Vagina (tissue), 2 donors: ENCODE measurements at regions not wholly inside any gene's neighbourhood (a gene's known extent, or its start where the extent isn't known, plus 50 kb on each side); places are given as distances from the start of the nearest gene placed in this dataset.

Source experiments
- CTCF ChIP-seq, 3 experiments: fragments of 450-650 bp in 2 of 3; fragments of 200-600 bp in 1 of 3; sonication (generic) in 1 of 3; IDR thresholded peaks; one replicate each; pipeline ENCODE4 v1.5.1; 2017 to 2019; ENCODE audit warnings: antibody characterized with exemption in 3 of 3, mild to moderate bottlenecking in 2 of 3, moderate library complexity in 2 of 3
- POLR2A ChIP-seq, 2 donors: fragments of 450-650 bp; IDR thresholded peaks; one replicate each; pipeline ENCODE4 v1.6.1; 2017; ENCODE audit warnings: antibody characterized with exemption in 2 of 2, mild to moderate bottlenecking in 2 of 2, moderate library complexity in 2 of 2
- POLR2AphosphoS5 ChIP-seq, 2 donors: sonication (generic); formaldehyde crosslinking; IDR thresholded peaks; one replicate each; pipeline ENCODE4 v1.9.0; 2017; ENCODE audit warnings: antibody characterized with exemption in 2 of 2, mild to moderate bottlenecking in 2 of 2, low read depth in 1 of 2; ENCODE audit not compliant: insufficient read depth in 1 of 2

GRCh38 chr3:193023218-193023617, 105.6 kb upstream of the MB21D2 start:
- no peak for TF ChIP-seq CTCF (IDR thresholded peaks at IDR 0.05)
- TF ChIP-seq POLR2AphosphoS5 (IDR thresholded peaks at IDR 0.05; ENCODE audit: insufficient read depth in 1 of 2, low read depth in 1 of 2), result no peak
- TF ChIP-seq POLR2A (IDR thresholded peaks at IDR 0.05), result no peak
